HG02884 (cell line): ENCODE measurements at regions not wholly inside any gene's neighbourhood (a gene's known extent, or its start where the extent isn't known, plus 50 kb on each side); places are given as distances from the start of the nearest gene placed in this dataset.

ENCODE experiments used
- ATAC-seq: cut with Tn5 transposase; IDR thresholded peaks from one replicate; pipeline ENCODE4 v1.9.1; 2021; ENCODE audit warnings: mild to moderate bottlenecking, moderate library complexity; ENCODE audit not compliant: unreplicated experiment

- ATAC-seq = no peak
These were observed 600.6 kb upstream of the CHORDC1 start for GRCh38 chr11:90823446-90823845.

- no peak for ATAC-seq
These were observed 600.1 kb upstream of the CHORDC1 start for GRCh38 chr11:90822996-90823395.

GRCh38 chr11:90818196-90818745, 595.4 kb upstream of the CHORDC1 start:
- ATAC-seq = no peak

GRCh38 chr11:90809581-90809980, 586.7 kb upstream of the CHORDC1 start:
- no peak for ATAC-seq

GRCh38 chr11:90805172-90805571, 582.3 kb upstream of the CHORDC1 start:
- no peak for ATAC-seq

DNA sequence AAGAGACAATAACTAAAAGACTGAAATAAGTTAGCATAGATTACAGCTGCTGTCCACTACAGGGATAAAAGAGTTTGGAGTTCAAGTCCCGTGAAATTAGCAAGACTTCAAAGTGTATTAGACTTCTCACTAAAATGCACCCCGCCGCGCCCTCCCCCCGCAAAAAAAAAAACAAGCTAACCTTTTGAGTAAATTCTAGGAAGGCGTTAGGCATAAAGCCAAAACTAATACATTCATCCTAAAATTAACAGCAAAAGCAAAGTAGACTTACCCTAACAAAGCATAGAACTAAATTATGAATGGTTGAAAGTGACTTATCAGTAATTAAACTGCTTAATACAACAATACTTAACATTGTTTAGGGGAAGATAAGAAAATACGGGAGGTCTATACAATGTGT, 581.0 kb upstream of the CHORDC1 start:
- no peak for ATAC-seq

DNA sequence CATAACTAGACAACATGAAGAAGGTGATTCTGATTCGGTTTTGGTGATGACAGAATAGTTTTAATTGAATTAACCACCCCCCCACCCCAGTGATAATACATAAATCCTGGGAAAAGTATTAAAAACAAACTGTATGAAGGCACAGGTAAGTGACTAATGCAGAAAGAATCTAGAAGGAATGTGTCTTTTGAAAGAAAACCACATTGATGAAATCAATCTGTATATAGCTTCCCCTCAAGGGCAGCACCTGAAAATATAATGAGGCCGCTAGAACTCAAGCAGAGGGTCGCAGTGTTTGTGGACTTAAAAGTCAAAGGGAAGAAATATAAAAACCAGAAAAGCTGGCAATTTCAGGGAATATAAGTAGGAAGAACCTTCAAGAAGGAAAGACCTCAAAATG, 580.5 kb upstream of the CHORDC1 start:
- no peak for ATAC-seq

DNA sequence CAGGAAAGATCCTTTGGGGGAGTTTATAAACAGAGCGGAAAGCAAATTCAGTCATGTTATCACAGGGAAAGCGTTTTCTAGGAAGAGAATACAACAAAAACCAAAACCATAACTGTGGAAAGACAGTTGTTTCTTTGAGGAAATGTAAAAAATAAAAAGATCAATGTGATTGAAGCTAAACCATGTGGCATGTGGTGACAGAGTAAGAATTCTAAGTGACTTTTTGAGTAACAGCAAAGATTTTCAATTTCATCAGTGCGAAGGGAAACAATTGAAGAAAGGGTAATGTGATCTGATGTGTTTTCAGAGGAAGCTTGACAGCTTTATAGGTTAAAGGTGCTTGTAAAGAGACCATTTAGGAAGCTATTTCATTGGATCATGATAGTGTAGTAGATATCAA, 575.9 kb upstream of the CHORDC1 start:
- ATAC-seq = no peak

- no peak for ATAC-seq
These were observed 572.9 kb upstream of the CHORDC1 start for GRCh38 chr11:90795746-90796145.

GRCh38 chr11:90788961-90789360, 566.1 kb upstream of the CHORDC1 start:
- ATAC-seq = no peak

DNA sequence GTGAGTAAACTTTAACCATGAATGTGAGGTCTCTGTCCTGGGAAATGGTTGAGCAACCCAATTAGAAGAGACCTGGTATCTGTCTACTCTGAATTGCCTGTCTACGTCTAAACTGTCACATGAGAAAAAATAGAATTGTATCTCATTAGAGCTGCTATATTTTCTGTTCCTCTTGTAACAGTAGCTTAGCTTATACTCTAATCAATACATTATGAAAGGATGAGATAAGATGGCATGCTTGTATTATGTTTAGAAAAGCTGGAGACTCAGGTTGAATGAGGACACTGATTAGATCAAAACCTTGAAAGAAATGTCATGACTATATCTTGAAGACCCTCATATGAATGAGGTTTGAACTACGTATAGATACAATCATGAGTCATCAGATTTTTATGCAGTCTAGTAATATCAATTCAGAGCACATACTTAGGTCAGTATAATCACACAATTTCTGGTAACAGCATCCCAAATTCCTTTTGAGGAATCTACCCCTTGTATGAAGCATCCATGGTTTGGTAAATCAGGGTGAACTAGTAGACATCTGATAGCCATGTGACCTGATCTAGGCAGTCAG, 561.5 kb upstream of the CHORDC1 start:
- no peak for ATAC-seq

GRCh38 chr11:90783111-90783510, 560.3 kb upstream of the CHORDC1 start:
- no peak for ATAC-seq

DNA sequence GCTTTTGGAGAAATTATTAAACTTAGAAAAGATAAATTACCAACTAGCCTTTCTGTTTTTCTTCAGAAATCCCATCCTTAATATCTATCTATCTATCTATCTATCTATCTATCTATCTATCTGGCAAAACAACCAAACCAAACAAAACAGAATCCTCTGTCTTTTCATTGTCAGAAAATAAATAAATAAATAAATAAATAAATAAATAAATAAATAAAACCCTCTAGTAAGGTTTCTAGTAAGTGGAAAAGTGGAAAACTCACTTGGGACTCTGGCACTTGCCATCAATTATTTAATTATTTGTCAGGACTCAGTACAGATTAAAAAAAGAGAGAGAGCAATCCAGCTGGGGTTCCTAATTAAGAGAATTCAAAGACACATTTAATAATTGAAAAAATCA, 556.2 kb upstream of the CHORDC1 start:
- no peak for ATAC-seq

DNA sequence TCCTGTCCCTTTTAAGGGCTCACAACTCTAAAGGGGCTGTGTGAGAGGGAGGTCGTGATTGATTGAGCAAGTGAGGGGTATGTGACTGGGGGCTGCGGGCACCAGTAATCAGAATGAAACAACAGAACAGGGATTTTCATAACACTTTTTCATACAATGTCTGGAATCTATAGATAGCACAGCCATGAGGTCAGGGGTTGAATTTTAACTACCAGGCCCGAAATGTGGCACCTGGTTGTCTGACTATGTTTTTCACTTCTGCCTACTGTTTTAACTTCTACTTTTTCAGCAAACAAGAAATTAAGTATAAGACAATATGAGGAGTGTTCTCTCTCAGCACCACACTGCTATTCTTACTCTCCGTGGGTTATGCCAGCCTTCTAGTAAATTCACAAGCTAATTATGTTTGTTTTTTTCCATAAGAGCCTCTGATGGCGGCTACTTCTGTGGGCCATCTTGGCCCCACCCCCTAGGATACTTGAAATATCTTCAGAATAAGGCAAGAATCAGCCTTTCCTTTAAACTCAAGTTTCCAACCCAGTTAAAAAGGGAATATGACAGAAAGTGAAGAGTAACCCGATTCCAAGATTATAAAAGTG, 552.8 kb upstream of the CHORDC1 start:
- no peak for ATAC-seq

DNA sequence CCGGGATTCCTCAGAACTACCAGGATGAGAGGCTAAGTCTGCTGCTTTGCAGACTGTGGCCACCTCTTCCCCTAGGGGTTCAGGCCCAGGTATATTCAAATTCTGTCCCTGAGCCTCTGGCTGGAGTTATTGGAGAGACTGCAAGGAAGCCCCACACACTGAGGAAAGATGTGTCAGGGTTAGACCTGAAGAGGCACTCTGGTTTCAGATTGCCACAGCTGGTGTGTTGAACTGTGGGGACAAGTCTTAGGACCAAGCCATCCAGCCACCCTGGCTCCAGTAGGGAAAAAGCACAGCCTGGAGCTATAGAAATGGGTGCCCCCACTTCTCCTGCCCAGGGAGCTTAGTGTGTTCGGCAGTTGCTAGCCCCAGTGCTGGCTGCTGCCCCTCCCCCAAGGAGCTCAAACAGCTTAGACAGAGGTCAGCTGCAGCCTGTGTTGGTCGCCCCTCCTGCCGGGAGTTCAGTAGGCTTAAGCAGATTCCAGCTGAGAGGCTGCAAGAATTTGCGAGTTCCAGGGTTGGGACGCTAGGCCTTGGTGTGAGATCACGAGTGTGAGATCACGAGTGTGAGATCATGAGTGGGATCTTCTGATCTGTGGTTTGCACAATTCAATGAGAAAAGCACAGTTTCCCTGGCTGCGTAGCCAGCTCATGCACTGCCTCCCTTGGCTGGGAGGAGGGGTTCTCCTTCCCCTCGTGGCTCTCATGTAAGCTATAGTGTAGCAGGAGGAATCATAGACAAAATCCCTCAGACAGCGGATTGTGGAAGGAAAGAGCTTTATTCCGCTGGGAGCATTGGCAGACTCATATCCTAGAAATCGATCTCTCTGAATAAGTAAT, 552.1 kb upstream of the CHORDC1 start:
- ATAC-seq = no peak

- no peak for ATAC-seq
These were observed 547.2 kb upstream of the CHORDC1 start for GRCh38 chr11:90770007-90770406.

DNA sequence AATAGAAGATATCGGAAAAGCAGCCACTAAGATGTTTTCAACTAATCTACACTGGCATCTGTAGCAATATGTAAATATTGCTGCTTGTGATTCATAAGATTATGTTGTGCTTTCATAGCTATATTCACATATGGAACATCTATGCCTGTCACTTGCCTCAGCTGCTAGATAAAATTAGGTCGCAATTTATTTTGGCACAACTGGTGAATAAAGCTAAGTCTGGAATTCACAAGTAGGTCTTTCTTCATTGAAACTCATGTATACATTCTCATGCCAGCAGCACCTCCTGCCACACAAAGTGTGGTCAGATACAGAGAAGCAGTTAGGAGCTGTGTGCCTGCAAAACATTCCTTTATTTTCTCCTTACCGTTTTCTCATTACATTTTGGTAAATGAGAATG, 543.3 kb upstream of the CHORDC1 start:
- ATAC-seq = no peak

DNA sequence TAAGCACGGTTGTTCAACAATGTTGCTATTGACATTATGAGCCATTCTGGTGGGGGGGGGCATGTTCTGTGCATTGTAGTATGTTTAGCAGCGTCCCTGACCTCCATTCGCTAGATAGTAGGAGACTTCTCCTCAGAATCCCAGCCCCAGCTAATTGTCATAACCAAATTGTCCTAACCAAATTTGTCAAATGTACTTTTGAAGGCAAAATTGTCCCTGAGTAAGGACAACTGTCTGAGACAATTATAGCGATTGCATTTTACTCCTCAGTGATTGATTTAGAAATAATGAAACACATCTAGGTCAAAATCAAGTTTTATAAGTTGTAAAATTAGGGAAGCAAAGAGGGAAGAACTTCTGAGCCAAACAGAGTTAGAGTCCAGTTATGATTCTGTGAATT, 541.8 kb upstream of the CHORDC1 start:
- no peak for ATAC-seq

- ATAC-seq = no peak
These were observed 535.1 kb upstream of the CHORDC1 start for GRCh38 chr11:90757849-90758494.

- ATAC-seq = no peak
These were observed 533.8 kb upstream of the CHORDC1 start for GRCh38 chr11:90756617-90757016.

DNA sequence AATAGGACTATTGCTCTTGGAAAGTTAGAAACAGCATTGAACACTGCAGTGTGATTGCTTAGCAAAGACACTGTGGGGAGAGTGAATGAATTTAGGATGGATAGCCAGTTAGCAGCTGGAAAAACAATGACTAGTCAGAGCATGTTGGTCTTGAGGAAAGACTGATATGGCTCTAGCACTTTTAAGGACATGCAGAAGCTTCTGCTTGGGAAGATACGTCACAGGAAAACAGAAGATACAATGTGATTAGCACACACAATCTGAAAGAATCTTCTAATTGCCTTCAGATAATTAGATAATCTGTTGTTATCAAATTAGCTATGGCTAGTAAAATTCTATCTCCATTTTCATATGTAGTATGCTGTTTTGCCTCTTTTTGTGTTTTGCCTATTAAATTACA, 530.7 kb upstream of the CHORDC1 start:
- ATAC-seq = no peak
